ENCODE measurements at regions not wholly inside any gene's neighbourhood (a gene's known extent, or its start where the extent isn't known, plus 50 kb on each side); places are given as distances from the start of the nearest gene placed in this dataset.

DNA sequence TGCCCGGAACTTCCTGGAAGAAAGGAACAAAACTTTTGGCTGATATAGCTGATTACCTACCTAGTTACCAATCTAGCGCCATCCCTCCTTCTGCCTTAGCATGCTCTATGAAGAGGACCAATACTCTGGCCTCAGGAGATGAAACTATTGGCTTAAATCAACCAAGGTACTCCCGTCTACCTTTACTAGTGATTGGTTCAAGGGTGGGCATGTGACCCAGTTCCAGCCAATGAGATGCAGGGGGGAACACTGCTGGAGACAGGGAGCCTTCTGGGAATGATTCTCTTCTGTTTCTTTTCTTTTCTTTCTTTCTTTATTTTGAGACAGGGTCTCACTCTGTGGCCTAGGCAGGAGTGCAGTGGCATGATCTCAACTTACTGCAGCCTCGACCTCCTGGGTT is 72.6 kb upstream of the CCDC167 start:
- TF ChIP-seq POLR2A (IDR thresholded peaks at IDR 0.05) = no peak
- TF ChIP-seq, protein P1, sequence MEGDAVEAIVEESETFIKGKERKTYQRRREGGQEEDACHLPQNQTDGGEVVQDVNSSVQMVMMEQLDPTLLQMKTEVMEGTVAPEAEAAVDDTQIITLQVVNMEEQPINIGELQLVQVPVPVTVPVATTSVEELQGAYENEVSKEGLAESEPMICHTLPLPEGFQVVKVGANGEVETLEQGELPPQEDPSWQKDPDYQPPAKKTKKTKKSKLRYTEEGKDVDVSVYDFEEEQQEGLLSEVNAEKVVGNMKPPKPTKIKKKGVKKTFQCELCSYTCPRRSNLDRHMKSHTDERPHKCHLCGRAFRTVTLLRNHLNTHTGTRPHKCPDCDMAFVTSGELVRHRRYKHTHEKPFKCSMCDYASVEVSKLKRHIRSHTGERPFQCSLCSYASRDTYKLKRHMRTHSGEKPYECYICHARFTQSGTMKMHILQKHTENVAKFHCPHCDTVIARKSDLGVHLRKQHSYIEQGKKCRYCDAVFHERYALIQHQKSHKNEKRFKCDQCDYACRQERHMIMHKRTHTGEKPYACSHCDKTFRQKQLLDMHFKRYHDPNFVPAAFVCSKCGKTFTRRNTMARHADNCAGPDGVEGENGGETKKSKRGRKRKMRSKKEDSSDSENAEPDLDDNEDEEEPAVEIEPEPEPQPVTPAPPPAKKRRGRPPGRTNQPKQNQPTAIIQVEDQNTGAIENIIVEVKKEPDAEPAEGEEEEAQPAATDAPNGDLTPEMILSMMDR (IDR thresholded peaks at IDR 0.05 in 4 of 5, conservative IDR thresholded peaks at IDR 0.05 in 1 of 5) = no peak

Data from gastrocnemius medialis (tissue), 4 donors.